D721Med (cell line): ENCODE measurements at regions not wholly inside any gene's neighbourhood (a gene's known extent, or its start where the extent isn't known, plus 50 kb on each side); places are given as distances from the start of the nearest gene placed in this dataset.
"Not testable (repeated sequence)": the region's sequence is repeated elsewhere in the genome, so short reads cannot be mapped to it uniquely, and the experiment has no call there.

Source experiments
- DNase-seq: peaks from one replicate; pipeline ENCODE4 v3.0.0; 2011; ENCODE audit warnings: low spot score; ENCODE audit not compliant: insufficient read length
- FAIRE-seq: peaks from 2 replicates; lab custom pipeline; 2011; peaks lifted over from hg19 to GRCh38; lab: Jason Lieb, UNC
- CTCF ChIP-seq: IDR thresholded peaks from 2 replicates; pipeline ENCODE4 v1.5.1; 2012; ENCODE audit warnings: mild to moderate bottlenecking, control low read depth; ENCODE audit not compliant: insufficient read depth; ENCODE audit errors: missing control alignments

- DNase-seq, result no peak
- no peak for TF ChIP-seq CTCF
- no peak for FAIRE-seq
These were observed 147.9 kb downstream of the OR4M2 start for GRCh38 chr15:22228101-22228762.

GRCh38 chr15:22229990-22230819 lies 149.9 kb downstream of the OR4M2 start:
- no peak for TF ChIP-seq CTCF

GRCh38 chr15:22231603-22232002 lies 151.3 kb downstream of the OR4M2 start:
- no peak for DNase-seq
- TF ChIP-seq CTCF, result no peak
- FAIRE-seq, result no peak

More at GRCh38 chr15:22229990-22230819, 149.9 kb downstream of the OR4M2 start:
- no peak for FAIRE-seq
- DNase-seq, result no peak

GRCh38 chr15:22232675-22233074 lies 152.3 kb downstream of the OR4M2 start:
- DNase-seq (no peak), FAIRE-seq (no peak)
- TF ChIP-seq CTCF, result no peak

- not testable (repeated sequence) for FAIRE-seq
These were observed 155.1 kb downstream of the OR4M2 start for GRCh38 chr15:22235261-22235930.

GRCh38 chr15:22236469-22236868 lies 156.1 kb downstream of the OR4M2 start:
- DNase-seq (no peak), FAIRE-seq (no peak)
- no peak for TF ChIP-seq CTCF

More at GRCh38 chr15:22235261-22235930, 155.1 kb downstream of the OR4M2 start:
- DNase-seq, result not testable (repeated sequence)

GRCh38 chr15:22237891-22238275 lies 157.6 kb downstream of the OR4M2 start:
- FAIRE-seq (no peak), DNase-seq (no peak)
- no peak for TF ChIP-seq CTCF

GRCh38 chr15:22238276-22238958 lies 158.1 kb downstream of the OR4M2 start:
- not testable (repeated sequence) for FAIRE-seq, DNase-seq

- not testable (repeated sequence) for FAIRE-seq
These were observed 158.9 kb downstream of the OR4M2 start for GRCh38 chr15:22238959-22239805.

More at GRCh38 chr15:22238959-22239805, 158.9 kb downstream of the OR4M2 start:
- DNase-seq, result not testable (repeated sequence)
